Kidney (tissue), 13 donors: ENCODE measurements at regions not wholly inside any gene's neighbourhood (a gene's known extent, or its start where the extent isn't known, plus 50 kb on each side); places are given as distances from the start of the nearest gene placed in this dataset.

Source experiments
- DNase-seq, 5 donors: peaks; one replicate each; pipeline ENCODE4 v3.0.0-alpha.2; 2013 to 2020
- FAIRE-seq: peaks from 2 replicates; lab custom pipeline; 2012; peaks lifted over from hg19 to GRCh38; lab: Jason Lieb, UNC
- H3K27ac ChIP-seq, 2 donors: one replicate each; pipeline ENCODE4 v1.7.0; 2013; ENCODE audit warnings: low read depth in 2 of 2, low read length in 2 of 2, inconsistent platforms in 1 of 2
- H3K27me3 ChIP-seq: one replicate; pipeline ENCODE4 v1.7.1; 2013; ENCODE audit warnings: low read length, inconsistent platforms; ENCODE audit not compliant: control insufficient read depth, insufficient read depth
- H3K36me3 ChIP-seq, 3 donors: one replicate each; pipeline versions ENCODE4 v1.7.0 to v1.7.1; 2013; ENCODE audit warnings: low read length in 3 of 3, control low read depth in 1 of 3, inconsistent platforms in 1 of 3; ENCODE audit not compliant: insufficient read depth in 3 of 3, control insufficient read depth in 2 of 3
- H3K4me1 ChIP-seq, 3 donors: one replicate each; pipeline versions ENCODE4 v1.7.0 to v1.7.1; 2013; ENCODE audit warnings: low read length in 3 of 3, inconsistent platforms in 1 of 3, low read depth in 1 of 3; ENCODE audit not compliant: control insufficient read depth in 2 of 3, insufficient read depth in 2 of 3
- H3K4me3 ChIP-seq, 3 donors: one replicate each; pipeline versions ENCODE4 v1.7.0 to v1.8.1; 2013; ENCODE audit warnings: low read length in 3 of 3, control low read depth in 1 of 3, inconsistent platforms in 1 of 3
- H3K9ac ChIP-seq, 3 donors: one replicate each; pipeline versions ENCODE4 v1.7.0 to v1.7.1; 2013; ENCODE audit warnings: low read length in 3 of 3, control low read depth in 1 of 3, inconsistent platforms in 1 of 3
- H3K9me3 ChIP-seq, 3 donors: one replicate each; pipeline versions ENCODE4 v1.7.0 to v1.7.1; 2013; ENCODE audit warnings: low read length in 3 of 3, control low read depth in 1 of 3, inconsistent platforms in 1 of 3; ENCODE audit not compliant: control insufficient read depth in 2 of 3, insufficient read depth in 1 of 3
- CTCF ChIP-seq: IDR thresholded peaks from 3 replicates; pipeline ENCODE4 v1.5.1; 2012; ENCODE audit warnings: mild to moderate bottlenecking, moderate library complexity, borderline replicate concordance; ENCODE audit not compliant: insufficient read depth; ENCODE audit errors: extremely low read depth
- intact Hi-C: fragments of 100-400 bp; cut with DNase I; formaldehyde crosslinking; loops from one replicate; pipeline ENCODE4 v1.11.1; 2022
- donor health status: control.
- donor health status: control.
- donor health status: control.
- donor health status: control.
- donor health status: control.
- donor health status: DM: yes; HTN: yes; CAD: no.
- donor health status: Normal renal cell carcinoma (clear cell type).

GRCh38 chr7:85426487-85426960 is 239.7 kb upstream of the SEMA3D start:
- FAIRE-seq, result no peak
- Histone ChIP-seq H3K9me3 (no peaks in the 10 kb centered on the region), H3K36me3 (no peaks in the 10 kb centered on the region), H3K9ac (no peak overlapping the region), H3K27ac (no peak overlapping the region), H3K4me1 (no peaks in the 10 kb centered on the region), H3K27me3 (no peaks in the 10 kb centered on the region), H3K4me3 (no peak overlapping the region)
- DNase-seq, result no peak
- no peak for TF ChIP-seq CTCF
- intact Hi-C loops, result no loop called here

- no peaks in the 10 kb centered on the region for H3K27me3 ChIP-seq
- FAIRE-seq (no peak), DNase-seq (peak in 1 of 5 donors; percentile 39)
- H3K36me3 ChIP-seq, result no peaks in the 10 kb centered on the region
- H3K4me3 ChIP-seq, result no peak overlapping the region
- H3K9me3 ChIP-seq, result no peaks in the 10 kb centered on the region
- no peak for TF ChIP-seq CTCF
- no peak overlapping the region for H3K27ac ChIP-seq
- intact Hi-C loops, result no loop called here
- H3K4me1 ChIP-seq, result no peaks in the 10 kb centered on the region
- no peak overlapping the region for H3K9ac ChIP-seq
Measured at GRCh38 chr7:85424298-85424697, 237.4 kb upstream of the SEMA3D start.

GRCh38 chr7:85423209-85423895 is 236.5 kb upstream of the SEMA3D start:
- DNase-seq, result peak in 1 of 5 donors; percentile 56
- intact Hi-C loops, result no loop called here
- H3K9me3 ChIP-seq, result no peaks in the 10 kb centered on the region
- H3K4me1 ChIP-seq, result no peaks in the 10 kb centered on the region
- no peaks in the 10 kb centered on the region for H3K27me3 ChIP-seq
- no peaks in the 10 kb centered on the region for H3K36me3 ChIP-seq
- no peak overlapping the region for H3K4me3 ChIP-seq
- TF ChIP-seq CTCF, result no peak
- no peak overlapping the region for H3K9ac ChIP-seq
- H3K27ac ChIP-seq, result no peak overlapping the region
- FAIRE-seq, result no peak
